A549 (cell line): ENCODE measurements at regions not wholly inside any gene's neighbourhood (a gene's known extent, or its start where the extent isn't known, plus 50 kb on each side); places are given as distances from the start of the nearest gene placed in this dataset.

Experiments
- ATAC-seq, 2 experiments: fragments of 200-7000 bp in 1 of 2; fragments of >200 bp in 1 of 2; cut with Nextera tagmentation in 1 of 2; cut with Tn5 transposase in 1 of 2; 3 replicates each; pipeline versions ENCODE4 v1.8.0 to v1.9.1; 2018 to 2020; ENCODE audit warnings: mild to moderate bottlenecking in 1 of 2, moderate library complexity in 1 of 2
- CTCF ChIA-PET: fragments of 300-600 bp; sonication (Branson Sonifier 250); formaldehyde crosslinking; extraction: SDS; loops from one replicate; lab custom pipeline; 2021; ENCODE audit warnings: antibody characterized with exemption, inconsistent platforms; lab: Yijun Ruan, JAX
- POLR2A ChIA-PET: fragments of 350-600 bp; formaldehyde crosslinking; extraction: SDS; loops from one replicate; lab custom pipeline; 2021; ENCODE audit warnings: antibody characterized with exemption, inconsistent platforms; lab: Yijun Ruan, JAX
- DNase-seq, 2 experiments: peaks; one replicate each; pipeline versions ENCODE4 v3.0.0 to v3.0.0-alpha.2; 2011 to 2016; ENCODE audit warnings: low read depth in 1 of 2, low spot score in 1 of 2
- FAIRE-seq: peaks from 2 replicates; lab custom pipeline; 2011; peaks lifted over from hg19 to GRCh38; lab: Jason Lieb, UNC
- H3K27ac ChIP-seq, 2 experiments: fragments of >200 bp; sonication (Bioruptor Twin); formaldehyde crosslinking; 3 replicates each; pipeline ENCODE4 v1.5.1; 2016 to 2017
- H3K4me1 ChIP-seq: fragments of >200 bp; sonication (Bioruptor Twin); formaldehyde crosslinking; 3 replicates; pipeline ENCODE4 v1.6.1; 2016
- H3K4me2 ChIP-seq: fragments of >200 bp; sonication (Bioruptor Twin); formaldehyde crosslinking; 3 replicates; pipeline ENCODE4 v1.6.1; 2016
- H3K4me3 ChIP-seq: fragments of >200 bp; sonication (Bioruptor Twin); formaldehyde crosslinking; 3 replicates; pipeline ENCODE4 v1.5.1; 2016
- H3K9me3 ChIP-seq: fragments of >200 bp; sonication (Bioruptor Twin); formaldehyde crosslinking; 3 replicates; pipeline ENCODE4 v1.6.1; 2016
- BCL3 ChIP-seq: fragments of >200 bp; sonication (Bioruptor Twin); formaldehyde crosslinking; IDR thresholded peaks from 3 replicates; pipeline ENCODE4 v1.6.1; 2016
- BHLHE40 ChIP-seq: IDR thresholded peaks from 2 replicates; pipeline ENCODE4 v1.6.1; 2012; ENCODE audit warnings: low read depth, low read length, inconsistent platforms
- CBX2 ChIP-seq: fragments of 200-600 bp; sonication (generic); IDR thresholded peaks from 2 replicates; pipeline ENCODE4 v1.6.1; 2016; ENCODE audit warnings: low read depth, mild to moderate bottlenecking, borderline replicate concordance
- CBX8 ChIP-seq: fragments of 200-600 bp; sonication (generic); IDR thresholded peaks from 2 replicates; pipeline ENCODE4 v1.6.1; 2016
- CEBPB ChIP-seq, 2 experiments: fragments of >200 bp in 1 of 2; sonication (Bioruptor Twin) in 1 of 2; formaldehyde crosslinking in 1 of 2; IDR thresholded peaks; 2 replicates each; pipeline ENCODE4 v1.6.1; 2012 to 2016
- CHD2 ChIP-seq: fragments of 150-350 bp; IDR thresholded peaks from 2 replicates; pipeline ENCODE4 v1.6.1; 2014; ENCODE audit warnings: low read length; ENCODE audit not compliant: partially characterized antibody
- E2F6 ChIP-seq: IDR thresholded peaks from 2 replicates; pipeline ENCODE4 v1.6.1; 2012; ENCODE audit warnings: low read depth, borderline replicate concordance
- FOSB ChIP-seq: fragments of 250-450 bp; sonication (Bioruptor Pico); IDR thresholded peaks from 2 replicates; pipeline ENCODE4 v1.5.0; 2020; ENCODE audit warnings: mild to moderate bottlenecking, moderate library complexity
- FOSL2 ChIP-seq, 2 experiments: fragments of 450-650 bp in 1 of 2; fragments of >200 bp in 1 of 2; sonication (Bioruptor Twin) in 1 of 2; formaldehyde crosslinking; IDR thresholded peaks; 2 replicates each; pipeline versions ENCODE4 v1.5.0 to v1.6.1; 2016 to 2020; ENCODE audit warnings: mild to moderate bottlenecking in 1 of 2, moderate library complexity in 1 of 2
- GATA3 ChIP-seq: IDR thresholded peaks from 2 replicates; pipeline ENCODE4 v1.6.1; 2012; ENCODE audit warnings: borderline replicate concordance
- HEYL ChIP-seq: fragments of 250-450 bp; sonication (Bioruptor Pico); IDR thresholded peaks from 2 replicates; pipeline ENCODE4 v1.8.0; 2021; ENCODE audit warnings: mild to moderate bottlenecking, moderate library complexity
- HMGXB4 ChIP-seq: fragments of 250-450 bp; sonication (Bioruptor Pico); IDR thresholded peaks from 2 replicates; pipeline ENCODE4 v1.5.0; 2021; ENCODE audit warnings: mild to moderate bottlenecking, moderate library complexity, borderline replicate concordance
- HOXA7 ChIP-seq: fragments of 250-450 bp; sonication (Bioruptor Pico); IDR thresholded peaks from 2 replicates; pipeline ENCODE4 v1.5.0; 2020; ENCODE audit warnings: mild to moderate bottlenecking, moderate library complexity
- HOXB13 ChIP-seq: fragments of 250-450 bp; sonication (Bioruptor Pico); IDR thresholded peaks from 2 replicates; pipeline ENCODE4 v1.5.0; 2020; ENCODE audit warnings: low read depth, mild to moderate bottlenecking, moderate library complexity
- HOXB5 ChIP-seq: fragments of 250-450 bp; sonication (Bioruptor Pico); IDR thresholded peaks from 2 replicates; pipeline ENCODE4 v1.5.0; 2020; ENCODE audit warnings: mild to moderate bottlenecking, moderate library complexity
- KDM1A ChIP-seq: fragments of 200-600 bp; sonication (generic); IDR thresholded peaks from 2 replicates; pipeline ENCODE4 v1.6.1; 2016; ENCODE audit warnings: low read depth, mild to moderate bottlenecking
- MYC ChIP-seq: IDR thresholded peaks from 2 replicates; pipeline ENCODE4 v1.6.1; 2012; ENCODE audit warnings: mild to moderate bottlenecking, inconsistent platforms, low read length, improper control_type of control experiment, borderline replicate concordance
- NR3C1 ChIP-seq: fragments of >200 bp; sonication (Bioruptor Twin); formaldehyde crosslinking; IDR thresholded peaks from 3 replicates; pipeline ENCODE4 v1.6.1; 2017
- PHF8 ChIP-seq: fragments of 200-600 bp; sonication (generic); IDR thresholded peaks from 2 replicates; pipeline ENCODE4 v1.6.1; 2016; ENCODE audit warnings: low read depth, mild to moderate bottlenecking, antibody characterized with exemption, moderate library complexity, borderline replicate concordance
- RNF2 ChIP-seq: fragments of 200-600 bp; sonication (generic); IDR thresholded peaks from 2 replicates; pipeline ENCODE4 v1.6.1; 2016; ENCODE audit warnings: low read depth, mild to moderate bottlenecking, antibody characterized with exemption, moderate library complexity, borderline replicate concordance
- SMC3 ChIP-seq: fragments of >200 bp; sonication (Bioruptor Twin); formaldehyde crosslinking; IDR thresholded peaks from 3 replicates; pipeline ENCODE4 v1.6.1; 2018; ENCODE audit warnings: inconsistent platforms
- SREBF2 ChIP-seq: fragments of 450-650 bp; IDR thresholded peaks from 2 replicates; pipeline ENCODE4 v1.6.1; 2014; ENCODE audit warnings: mild to moderate bottlenecking, moderate library complexity
- TP53 ChIP-seq: fragments of 250-450 bp; sonication (Bioruptor Pico); IDR thresholded peaks from 2 replicates; pipeline ENCODE4 v1.5.0; 2021; ENCODE audit warnings: mild to moderate bottlenecking, moderate library complexity
- ZSCAN20 ChIP-seq: fragments of 250-450 bp; sonication (Bioruptor Pico); IDR thresholded peaks from 2 replicates; pipeline ENCODE4 v1.8.0; 2022; ENCODE audit warnings: mild to moderate bottlenecking, moderate library complexity
- WGBS: methylation state at CpG from one replicate; pipeline ENCODE4 v1.1.6; 2017; ENCODE audit errors: missing lambda C conversion rate; 5-methylcytosine and 5-hydroxymethylcytosine counted together

GRCh38 chr3:19668163-19668562 is 265.9 kb downstream of the EFHB start:
- WGBS = 0% methylated on average over 2 of the region's 2 CpGs
- FAIRE-seq (no peak), DNase-seq (no peak), ATAC-seq (no peak)
- Histone ChIP-seq H3K4me3 (no peak overlapping the region), H3K27ac (no peak overlapping the region), H3K4me1 (no peaks in the 10 kb centered on the region), H3K4me2 (no peak overlapping the region), H3K9me3 (no peaks in the 10 kb centered on the region)
- POLR2A ChIA-PET = no interaction called here
- CTCF ChIA-PET = no interaction called here
- no peak for TF ChIP-seq CHD2
- TF ChIP-seq BHLHE40 = no peak
- TF ChIP-seq PHF8 = no peak
- no peak for TF ChIP-seq ZSCAN20 (CRISPR knock-in tag)
- no peak for TF ChIP-seq HEYL (CRISPR knock-in tag)
- no peak for TF ChIP-seq KDM1A
- no peak for TF ChIP-seq CEBPB (IDR thresholded peaks at IDR 0.05)
- no peak for TF ChIP-seq HMGXB4 (CRISPR knock-in tag)
- TF ChIP-seq SMC3 = no peak
- no peak for TF ChIP-seq NR3C1
- no peak for TF ChIP-seq HOXB5 (CRISPR knock-in tag)
- no peak for TF ChIP-seq BCL3
- TF ChIP-seq CBX2 = no peak
- TF ChIP-seq HOXA7 (CRISPR knock-in tag) = no peak
- no peak for TF ChIP-seq FOSB (CRISPR knock-in tag)
- no peak for TF ChIP-seq HOXB13

GRCh38 chr3:19662486-19662885 is 271.5 kb downstream of the EFHB start:
- FAIRE-seq (no peak), DNase-seq (no peak), ATAC-seq (no peak)
- no peak overlapping the region for H3K4me2 ChIP-seq
- no peaks in the 10 kb centered on the region for H3K9me3 ChIP-seq
- H3K4me3 ChIP-seq = no peak overlapping the region
- 33% methylated on average over 6 of the region's 6 CpGs for WGBS
- no peak for TF ChIP-seq CBX8
- no peak for TF ChIP-seq MYC
- TF ChIP-seq TP53 (CRISPR knock-in tag) = no peak
- TF ChIP-seq GATA3 = no peak
- no peak for TF ChIP-seq RNF2
- no peak for TF ChIP-seq HOXB5 (CRISPR knock-in tag)
- no peak for TF ChIP-seq CBX2
- no peak for TF ChIP-seq SREBF2
- TF ChIP-seq BCL3 = no peak
- TF ChIP-seq E2F6 = no peak
- no peak for TF ChIP-seq HEYL (CRISPR knock-in tag)
- no peak for TF ChIP-seq FOSL2 (IDR thresholded peaks at IDR 0.05)
- TF ChIP-seq FOSL2 (CRISPR knock-in tag; IDR thresholded peaks at IDR 0.05) = no peak
- POLR2A ChIA-PET = no interaction called here
- no peaks in the 10 kb centered on the region for H3K4me1 ChIP-seq
- CTCF ChIA-PET = no interaction called here
- no peak overlapping the region for H3K27ac ChIP-seq
